H9 (cell line): ENCODE measurements at regions not wholly inside any gene's neighbourhood (a gene's known extent, or its start where the extent isn't known, plus 50 kb on each side); places are given as distances from the start of the nearest gene placed in this dataset.

Experiments used
- DNase-seq: peaks from one replicate; pipeline ENCODE4 v3.0.0-alpha.2; 2017
- H2AFZ ChIP-seq: one replicate; pipeline ENCODE4 v1.6.1; 2013; ENCODE audit warnings: mild to moderate bottlenecking, low read length, control low read depth, moderate library complexity
- H2AK5ac ChIP-seq: 2 replicates; pipeline ENCODE4 v1.6.1; 2013; ENCODE audit warnings: low read length, control low read depth, mixed read lengths; ENCODE audit not compliant: insufficient read length
- H2BK120ac ChIP-seq: one replicate; pipeline ENCODE4 v1.6.1; 2013; ENCODE audit warnings: low read depth, mild to moderate bottlenecking, low read length, control low read depth, inconsistent platforms; ENCODE audit not compliant: poor library complexity, severe bottlenecking
- H2BK12ac ChIP-seq: 2 replicates; pipeline ENCODE4 v1.6.1; 2013; ENCODE audit warnings: low read length, control low read depth, mixed read lengths, low read depth; ENCODE audit not compliant: insufficient read length
- H2BK15ac ChIP-seq: 2 replicates; pipeline ENCODE4 v1.6.1; 2013; ENCODE audit warnings: low read depth, low read length, control low read depth
- H2BK20ac ChIP-seq: one replicate; pipeline ENCODE4 v1.6.1; 2013; ENCODE audit warnings: low read depth, mild to moderate bottlenecking, low read length, control low read depth, inconsistent platforms; ENCODE audit not compliant: poor library complexity, severe bottlenecking
- H2BK5ac ChIP-seq: 2 replicates; pipeline ENCODE4 v1.6.1; 2013; ENCODE audit warnings: low read length, control low read depth, mixed read lengths; ENCODE audit not compliant: insufficient read length
- H3K14ac ChIP-seq: 2 replicates; pipeline ENCODE4 v1.6.1; 2013; ENCODE audit warnings: low read length, control low read depth; ENCODE audit not compliant: insufficient read depth
- H3K18ac ChIP-seq: 2 replicates; pipeline ENCODE4 v1.6.1; 2013; ENCODE audit warnings: low read depth, mild to moderate bottlenecking, mixed read lengths, low read length, control low read depth; ENCODE audit not compliant: insufficient read length
- H3K23ac ChIP-seq: 2 replicates; pipeline ENCODE4 v1.6.1; 2013; ENCODE audit warnings: low read length, control low read depth, mixed read lengths, low read depth; ENCODE audit not compliant: insufficient read length
- H3K23me2 ChIP-seq: 2 replicates; pipeline ENCODE4 v1.6.1; 2013; ENCODE audit warnings: low read depth, mild to moderate bottlenecking, mixed read lengths, low read length, control low read depth; ENCODE audit not compliant: insufficient read length, poor library complexity, severe bottlenecking
- H3K27ac ChIP-seq: 2 replicates; pipeline ENCODE4 v1.5.1; 2013; ENCODE audit warnings: low read length, control low read depth, mixed read lengths, low read depth; ENCODE audit not compliant: insufficient read length
- H3K27me3 ChIP-seq: 2 replicates; pipeline ENCODE4 v1.6.1; 2013; ENCODE audit warnings: low read length, control low read depth, inconsistent platforms; ENCODE audit not compliant: insufficient read depth
- H3K4ac ChIP-seq: 2 replicates; pipeline ENCODE4 v1.6.1; 2013; ENCODE audit warnings: low read depth, mild to moderate bottlenecking, control low read depth, inconsistent platforms, low read length, moderate library complexity
- H3K4me1 ChIP-seq: 2 replicates; pipeline ENCODE4 v1.6.1; 2013; ENCODE audit warnings: low read length, control low read depth, inconsistent platforms; ENCODE audit not compliant: insufficient read depth
- H3K4me2 ChIP-seq: 2 replicates; pipeline ENCODE4 v1.6.1; 2013; ENCODE audit warnings: low read length, control low read depth, mixed read lengths; ENCODE audit not compliant: insufficient read length, insufficient read depth
- H3K56ac ChIP-seq: 2 replicates; pipeline ENCODE4 v1.6.1; 2013; ENCODE audit warnings: low read depth, mild to moderate bottlenecking, mixed read lengths, low read length, control low read depth; ENCODE audit not compliant: insufficient read length
- H3K79me1 ChIP-seq: 2 replicates; pipeline ENCODE4 v1.6.1; 2013; ENCODE audit warnings: low read depth, mild to moderate bottlenecking, moderate library complexity, low read length, control low read depth, inconsistent platforms; ENCODE audit not compliant: insufficient read depth, poor library complexity, severe bottlenecking
- H3K79me2 ChIP-seq: 2 replicates; pipeline ENCODE4 v1.6.1; 2013; ENCODE audit warnings: low read length, control low read depth, inconsistent platforms; ENCODE audit not compliant: insufficient read depth
- H3K9ac ChIP-seq: 2 replicates; pipeline ENCODE4 v1.6.1; 2013; ENCODE audit warnings: low read length, control low read depth, mixed read lengths; ENCODE audit not compliant: insufficient read length; ENCODE audit errors: extremely low read depth
- H3K9me3 ChIP-seq: one replicate; pipeline ENCODE4 v1.6.1; 2013; ENCODE audit warnings: low read depth, low read length, inconsistent platforms; ENCODE audit not compliant: control insufficient read depth
- H3T11ph ChIP-seq: one replicate; pipeline ENCODE4 v1.6.1; 2013; ENCODE audit warnings: mild to moderate bottlenecking, low read length, control low read depth, inconsistent platforms
- H4K20me1 ChIP-seq: one replicate; pipeline ENCODE4 v1.6.1; 2013; ENCODE audit not compliant: control insufficient read depth, insufficient read length, insufficient read depth
- H4K5ac ChIP-seq: 2 replicates; pipeline ENCODE4 v1.6.1; 2013; ENCODE audit warnings: low read depth, mild to moderate bottlenecking, mixed read lengths, low read length, control low read depth; ENCODE audit not compliant: insufficient read length
- H4K8ac ChIP-seq: replicated peaks from 2 replicates; pipeline ENCODE4 v1.6.1; 2013; ENCODE audit warnings: low read length, control low read depth, mixed read lengths, low read depth; ENCODE audit not compliant: insufficient read length
- H4K91ac ChIP-seq: 2 replicates; pipeline ENCODE4 v1.6.1; 2013; ENCODE audit warnings: low read depth, mild to moderate bottlenecking, moderate library complexity, mixed read lengths, low read length, control low read depth; ENCODE audit not compliant: insufficient read length
- H3K27ac Mint-ChIP-seq, 3 experiments: 2 replicates in 2 of 3; 3 replicates in 1 of 3; pipeline ENCODE4 v1.8.0; 2020 to 2021; ENCODE audit warnings: mixed read lengths in 3 of 3, mild to moderate bottlenecking in 1 of 3, moderate library complexity in 1 of 3
- H3K27me3 Mint-ChIP-seq: 2 replicates; pipeline ENCODE4 v1.8.0; 2021; ENCODE audit warnings: low read depth, mild to moderate bottlenecking, moderate library complexity, mixed read lengths
- H3K36me3 Mint-ChIP-seq, 3 experiments: 2 replicates in 2 of 3; 3 replicates in 1 of 3; pipeline ENCODE4 v1.8.0; 2020 to 2021; ENCODE audit warnings: low read depth in 3 of 3, mixed read lengths in 3 of 3; ENCODE audit not compliant: insufficient read depth in 1 of 3
- H3K4me1 Mint-ChIP-seq, 2 experiments: 2 replicates each; pipeline ENCODE4 v1.8.0; 2020; ENCODE audit warnings: mixed read lengths in 2 of 2
- H3K4me3 Mint-ChIP-seq, 2 experiments: 2 replicates in 1 of 2; 3 replicates in 1 of 2; pipeline ENCODE4 v1.8.0; 2020 to 2021; ENCODE audit warnings: mild to moderate bottlenecking in 2 of 2, mixed read lengths in 2 of 2, moderate library complexity in 1 of 2
- H3K9me3 Mint-ChIP-seq, 2 experiments: 2 replicates in 1 of 2; 3 replicates in 1 of 2; pipeline ENCODE4 v1.8.0; 2020; ENCODE audit warnings: mild to moderate bottlenecking in 2 of 2, mixed read lengths in 2 of 2, moderate library complexity in 1 of 2
- CTCF ChIP-seq: fragments of 200-600 bp; sonication (generic); conservative IDR thresholded peaks from 3 replicates; pipeline ENCODE4 v1.8.0; 2021; ENCODE audit warnings: antibody characterized with exemption, mild to moderate bottlenecking
- WGBS: extraction: QIAGEN DNeasy Blood & Tissue Kit; methylation state at CpG from one replicate; pipeline ENCODE4 v1.1.7; 2013; ENCODE audit warnings: missing lambda C conversion rate, low lambda C conversion rate, mixed read lengths; ENCODE audit not compliant: insufficient read length; ENCODE audit errors: extremely low coverage; 5-methylcytosine and 5-hydroxymethylcytosine counted together

GRCh38 chr9:135183528-135184180, 96.2 kb downstream of the OLFM1 start:
- Histone ChIP-seq H4K91ac (no peak overlapping the region), H3K9me3 (no peaks in the 10 kb centered on the region), H3K4ac (no peak overlapping the region), H3K14ac (no peak overlapping the region), H3K23ac (no peak overlapping the region), H2BK20ac (no peak overlapping the region), H3K27me3 (no peaks in the 10 kb centered on the region), H2BK120ac (no peak overlapping the region), H3T11ph (no peak overlapping the region), H3K4me2 (no peak overlapping the region), H3K79me1 (no peaks in the 10 kb centered on the region), H2AK5ac (no peak overlapping the region), H2BK5ac (no peak overlapping the region), H3K27ac (no peak overlapping the region), H2BK15ac (no peak overlapping the region), H3K4me1 (no peaks in the 10 kb centered on the region), H3K56ac (no peak overlapping the region), H3K18ac (no peak overlapping the region), H3K79me2 (no peaks in the 10 kb centered on the region), H4K8ac (no peak overlapping the region), H4K20me1 (no peaks in the 10 kb centered on the region), H2AFZ (no peak overlapping the region), H3K9ac (no peak overlapping the region), H2BK12ac (no peak overlapping the region), H3K23me2 (no peaks in the 10 kb centered on the region), H4K5ac (no peak overlapping the region)
- no peak for TF ChIP-seq CTCF
- Mint-ChIP-seq H3K27me3 (no peaks in the 10 kb centered on the region), H3K9me3 (no peaks in the 10 kb centered on the region), H3K36me3 (no peaks in the 10 kb centered on the region; a peak in 1 of 7 replicates), H3K4me1 (peaks cover 4 to 14% of the 10 kb centered on the region in 2 experiments; a peak in 3 of 4 replicates), H3K27ac (no peak overlapping the region), H3K4me3 (no peak overlapping the region)
- no peak for DNase-seq
- no CpG with 5 or more reads among the region's 12 CpGs for WGBS
